DOHH2 (cell line): ENCODE measurements at regions not wholly inside any gene's neighbourhood (a gene's known extent, or its start where the extent isn't known, plus 50 kb on each side); places are given as distances from the start of the nearest gene placed in this dataset.

ENCODE experiments used
- CTCF ChIP-seq: fragments of 200-600 bp; sonication (generic); IDR thresholded peaks from one replicate; pipeline ENCODE4 v1.5.1; 2014; ENCODE audit warnings: antibody characterized with exemption, mild to moderate bottlenecking, low read depth, low read length; ENCODE audit not compliant: poor library complexity, severe bottlenecking
- EZH2phosphoT487 ChIP-seq: fragments of 200-600 bp; sonication (generic); IDR thresholded peaks from 2 replicates; pipeline ENCODE4 v1.6.1; 2017; ENCODE audit warnings: borderline replicate concordance, mild to moderate bottlenecking, antibody characterized with exemption, low read length, moderate library complexity, mixed read lengths

GRCh38 chr3:107958146-107958545 lies 132.7 kb downstream of the CD47 start:
- TF ChIP-seq CTCF (no peak), EZH2phosphoT487 (no peak)
